ENCODE measurements at regions not wholly inside any gene's neighbourhood (a gene's known extent, or its start where the extent isn't known, plus 50 kb on each side); places are given as distances from the start of the nearest gene placed in this dataset.

DNA sequence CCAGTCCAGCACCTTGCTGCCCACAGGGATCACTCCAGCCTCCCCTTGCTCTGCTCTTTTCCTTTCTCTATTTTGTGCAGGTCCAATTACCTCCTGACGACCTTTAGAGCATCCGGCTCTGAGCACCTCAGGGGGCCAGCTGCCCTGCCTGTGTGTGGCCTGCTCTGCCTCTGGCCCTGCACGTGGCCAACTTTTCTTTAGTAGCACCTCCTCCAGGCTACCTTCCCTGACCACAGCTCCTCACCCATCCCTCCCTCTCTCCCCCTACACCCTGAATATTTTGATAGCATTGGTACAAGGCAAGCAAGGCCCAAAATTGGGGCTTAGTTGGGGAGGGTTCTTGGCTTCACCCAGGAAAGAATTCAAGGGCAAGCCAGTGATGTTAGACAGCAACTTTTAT is 66.9 kb upstream of the PRR20G start:
- no CpG with 5 or more reads among the region's 3 CpGs for WGBS (ENCODE audit: extremely low coverage, insufficient read length, low lambda C conversion rate)

More for the DNA sequence above, 66.9 kb upstream of the PRR20G start:
- H3K4me2 ChIP-seq (ENCODE audit: insufficient read depth, insufficient read length, low read length) = no peak overlapping the region
- no peak overlapping the region for H2BK20ac ChIP-seq (ENCODE audit: low read depth, low read length, poor library complexity, severe bottlenecking)
- H3K27ac ChIP-seq (ENCODE audit: insufficient read length, low read depth, low read length) = no peak overlapping the region
- H3K9me3 Mint-ChIP-seq = peaks cover 31 to 33% of the 10 kb centered on the region in 2 experiments
- H3K27me3 Mint-ChIP-seq (ENCODE audit: low read depth) = peaks cover 17% of the 10 kb centered on the region
- peaks cover 5 to 7% of the 10 kb centered on the region in 2 experiments; a peak in 3 of 4 replicates for H3K4me1 Mint-ChIP-seq
- H2BK12ac ChIP-seq (ENCODE audit: insufficient read length, low read depth, low read length) = no peak overlapping the region
- H3K18ac ChIP-seq (ENCODE audit: insufficient read length, low read depth, low read length) = no peak overlapping the region
- H2BK5ac ChIP-seq (ENCODE audit: insufficient read length, low read length) = no peak overlapping the region
- H3K79me2 ChIP-seq (ENCODE audit: insufficient read depth, low read length) = no peaks in the 10 kb centered on the region
- TF ChIP-seq, protein P1, sequence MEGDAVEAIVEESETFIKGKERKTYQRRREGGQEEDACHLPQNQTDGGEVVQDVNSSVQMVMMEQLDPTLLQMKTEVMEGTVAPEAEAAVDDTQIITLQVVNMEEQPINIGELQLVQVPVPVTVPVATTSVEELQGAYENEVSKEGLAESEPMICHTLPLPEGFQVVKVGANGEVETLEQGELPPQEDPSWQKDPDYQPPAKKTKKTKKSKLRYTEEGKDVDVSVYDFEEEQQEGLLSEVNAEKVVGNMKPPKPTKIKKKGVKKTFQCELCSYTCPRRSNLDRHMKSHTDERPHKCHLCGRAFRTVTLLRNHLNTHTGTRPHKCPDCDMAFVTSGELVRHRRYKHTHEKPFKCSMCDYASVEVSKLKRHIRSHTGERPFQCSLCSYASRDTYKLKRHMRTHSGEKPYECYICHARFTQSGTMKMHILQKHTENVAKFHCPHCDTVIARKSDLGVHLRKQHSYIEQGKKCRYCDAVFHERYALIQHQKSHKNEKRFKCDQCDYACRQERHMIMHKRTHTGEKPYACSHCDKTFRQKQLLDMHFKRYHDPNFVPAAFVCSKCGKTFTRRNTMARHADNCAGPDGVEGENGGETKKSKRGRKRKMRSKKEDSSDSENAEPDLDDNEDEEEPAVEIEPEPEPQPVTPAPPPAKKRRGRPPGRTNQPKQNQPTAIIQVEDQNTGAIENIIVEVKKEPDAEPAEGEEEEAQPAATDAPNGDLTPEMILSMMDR (conservative IDR thresholded peaks at IDR 0.05) = no peak
- no peak overlapping the region for H4K91ac ChIP-seq (ENCODE audit: insufficient read length, low read depth, low read length)
- H3K4ac ChIP-seq (ENCODE audit: low read depth, low read length) = no peak overlapping the region
- H3K27ac Mint-ChIP-seq = no peak overlapping the region; a peak in 1 of 7 replicates
- H3K27me3 ChIP-seq (ENCODE audit: insufficient read depth, low read length) = no peaks in the 10 kb centered on the region
- no peak overlapping the region for H3T11ph ChIP-seq (ENCODE audit: low read length)
- H4K8ac ChIP-seq (replicated peaks; ENCODE audit: insufficient read length, low read depth, low read length) = no peak overlapping the region
- H3K4me1 ChIP-seq (ENCODE audit: insufficient read depth, low read length) = no peaks in the 10 kb centered on the region
- no peak for DNase-seq
- H3K23me2 ChIP-seq (ENCODE audit: insufficient read length, low read depth, low read length, poor library complexity, severe bottlenecking) = no peaks in the 10 kb centered on the region
- H3K9ac ChIP-seq (ENCODE audit: extremely low read depth, insufficient read length, low read length) = no peak overlapping the region
- no peak overlapping the region for H4K5ac ChIP-seq (ENCODE audit: insufficient read length, low read depth, low read length)
- no peaks in the 10 kb centered on the region for H3K9me3 ChIP-seq (ENCODE audit: control insufficient read depth, low read depth, low read length)
- H4K20me1 ChIP-seq (ENCODE audit: control insufficient read depth, insufficient read depth, insufficient read length) = no peaks in the 10 kb centered on the region
- no peak overlapping the region for H2BK120ac ChIP-seq (ENCODE audit: low read depth, low read length, poor library complexity, severe bottlenecking)
- no peak overlapping the region for H2AFZ ChIP-seq (ENCODE audit: low read length)
- no peaks in the 10 kb centered on the region for H3K79me1 ChIP-seq (ENCODE audit: insufficient read depth, low read depth, low read length, poor library complexity, severe bottlenecking)
- no peak overlapping the region for H3K14ac ChIP-seq (ENCODE audit: insufficient read depth, low read length)
- H2BK15ac ChIP-seq (ENCODE audit: low read depth, low read length) = no peak overlapping the region
- H3K56ac ChIP-seq (ENCODE audit: insufficient read length, low read depth, low read length) = no peak overlapping the region
- no peak overlapping the region for H3K23ac ChIP-seq (ENCODE audit: insufficient read length, low read depth, low read length)
- peaks cover 8 to 23% (median 15%) of the 10 kb centered on the region in 3 experiments; a peak in 6 of 7 replicates for H3K36me3 Mint-ChIP-seq (ENCODE audit: insufficient read depth in 1 of 3, low read depth in 3 of 3)
- no peak overlapping the region for H2AK5ac ChIP-seq (ENCODE audit: insufficient read length, low read length)
- H3K4me3 Mint-ChIP-seq = no peak overlapping the region
